GM20431 (cell line): ENCODE measurements at regions not wholly inside any gene's neighbourhood (a gene's known extent, or its start where the extent isn't known, plus 50 kb on each side); places are given as distances from the start of the nearest gene placed in this dataset.

Source experiments
- in situ Hi-C: fragments of 300-500 bp; cut with MseI, MboI; formaldehyde crosslinking; loops from one replicate; pipeline ENCODE4 v1.15.0; 2020; ENCODE audit warnings: low sequenced_read_pairs; ENCODE audit not compliant: unreplicated experiment

- in situ Hi-C loops = no loop called here
Measured at GRCh38 chr5:61919920-61920319, 386.1 kb upstream of the KIF2A start.

- in situ Hi-C loops = no loop called here
Measured at GRCh38 chr5:61924251-61924650, 381.8 kb upstream of the KIF2A start.

- in situ Hi-C loops = no loop called here
Measured at GRCh38 chr5:61926911-61927310, 379.1 kb upstream of the KIF2A start.

- in situ Hi-C loops = no loop called here
Measured at GRCh38 chr5:61931236-61931635, 374.8 kb upstream of the KIF2A start.

- in situ Hi-C loops = no loop called here
Measured at GRCh38 chr5:61933787-61934626, 372.0 kb upstream of the KIF2A start.

GRCh38 chr5:61941637-61942036 lies 364.4 kb upstream of the KIF2A start:
- in situ Hi-C loops = no loop called here

- in situ Hi-C loops = no loop called here
Measured at GRCh38 chr5:61942462-61943049, 363.4 kb upstream of the KIF2A start.

- in situ Hi-C loops = no loop called here
Measured at GRCh38 chr5:61943713-61944112, 362.3 kb upstream of the KIF2A start.

- in situ Hi-C loops = no loop called here
Measured at GRCh38 chr5:61948151-61948550, 357.9 kb upstream of the KIF2A start.

- in situ Hi-C loops = no loop called here
Measured at GRCh38 chr5:61949054-61949678, 356.8 kb upstream of the KIF2A start.

GRCh38 chr5:61949679-61950435 lies 356.1 kb upstream of the KIF2A start:
- in situ Hi-C loops = no loop called here

- in situ Hi-C loops = no loop called here
Measured at GRCh38 chr5:61951295-61951694, 354.7 kb upstream of the KIF2A start.

- in situ Hi-C loops = no loop called here
Measured at GRCh38 chr5:61953913-61954312, 352.1 kb upstream of the KIF2A start.

GRCh38 chr5:61964201-61964600 lies 341.8 kb upstream of the KIF2A start:
- in situ Hi-C loops = no loop called here

GRCh38 chr5:61965069-61965468 lies 340.9 kb upstream of the KIF2A start:
- in situ Hi-C loops = no loop called here

- in situ Hi-C loops = no loop called here
Measured at GRCh38 chr5:61965490-61965889, 340.5 kb upstream of the KIF2A start.

- in situ Hi-C loops = no loop called here
Measured at GRCh38 chr5:61966296-61966955, 339.6 kb upstream of the KIF2A start.

GRCh38 chr5:61966997-61967396 lies 339.0 kb upstream of the KIF2A start:
- in situ Hi-C loops = no loop called here

GRCh38 chr5:61967681-61968080 lies 338.3 kb upstream of the KIF2A start:
- in situ Hi-C loops = no loop called here

- in situ Hi-C loops = no loop called here
Measured at GRCh38 chr5:61969347-61969746, 336.7 kb upstream of the KIF2A start.
